ENCODE measurements at regions not wholly inside any gene's neighbourhood (a gene's known extent, or its start where the extent isn't known, plus 50 kb on each side); places are given as distances from the start of the nearest gene placed in this dataset.

- no peak for DNase-seq (ENCODE audit: low spot score)
- H3K27ac Mint-ChIP-seq (ENCODE audit: unreplicated experiment): no peak overlapping the region
- H3K27me3 Mint-ChIP-seq (ENCODE audit: low read depth): no peaks in the 10 kb centered on the region
- no peak overlapping the region for H3K4me3 Mint-ChIP-seq (ENCODE audit: unreplicated experiment)
- H3K4me1 Mint-ChIP-seq (ENCODE audit: low read depth): no peaks in the 10 kb centered on the region
- no peaks in the 10 kb centered on the region for H3K36me3 Mint-ChIP-seq (ENCODE audit: low read depth)
- TF ChIP-seq CTCF (IDR thresholded peaks at IDR 0.05): peak; percentile 83
- no peaks in the 10 kb centered on the region for H3K9me3 Mint-ChIP-seq (ENCODE audit: low read depth)
Observed at GRCh38 chr1:88061492-88062177, 622.4 kb upstream of the PKN2 start.

GRCh38 chr1:88062650-88063153 is 621.4 kb upstream of the PKN2 start:
- Mint-ChIP-seq H3K27ac (ENCODE audit: unreplicated experiment) (no peak overlapping the region), H3K27me3 (ENCODE audit: low read depth) (no peaks in the 10 kb centered on the region), H3K36me3 (ENCODE audit: low read depth) (no peaks in the 10 kb centered on the region), H3K4me3 (ENCODE audit: unreplicated experiment) (no peak overlapping the region), H3K4me1 (ENCODE audit: low read depth) (no peaks in the 10 kb centered on the region), H3K9me3 (ENCODE audit: low read depth) (no peaks in the 10 kb centered on the region)
- DNase-seq (ENCODE audit: low spot score): no peak
- no peak for TF ChIP-seq CTCF (IDR thresholded peaks at IDR 0.05)

- no peaks in the 10 kb centered on the region for H3K27me3 Mint-ChIP-seq (ENCODE audit: low read depth)
- TF ChIP-seq CTCF (IDR thresholded peaks at IDR 0.05): no peak
- no peaks in the 10 kb centered on the region for H3K9me3 Mint-ChIP-seq (ENCODE audit: low read depth)
- no peaks in the 10 kb centered on the region for H3K36me3 Mint-ChIP-seq (ENCODE audit: low read depth)
- no peak overlapping the region for H3K4me3 Mint-ChIP-seq (ENCODE audit: unreplicated experiment)
- no peaks in the 10 kb centered on the region for H3K4me1 Mint-ChIP-seq (ENCODE audit: low read depth)
- H3K27ac Mint-ChIP-seq (ENCODE audit: unreplicated experiment): no peak overlapping the region
- DNase-seq (ENCODE audit: low spot score): no peak
Observed at GRCh38 chr1:88063605-88064004, 620.5 kb upstream of the PKN2 start.

DNA sequence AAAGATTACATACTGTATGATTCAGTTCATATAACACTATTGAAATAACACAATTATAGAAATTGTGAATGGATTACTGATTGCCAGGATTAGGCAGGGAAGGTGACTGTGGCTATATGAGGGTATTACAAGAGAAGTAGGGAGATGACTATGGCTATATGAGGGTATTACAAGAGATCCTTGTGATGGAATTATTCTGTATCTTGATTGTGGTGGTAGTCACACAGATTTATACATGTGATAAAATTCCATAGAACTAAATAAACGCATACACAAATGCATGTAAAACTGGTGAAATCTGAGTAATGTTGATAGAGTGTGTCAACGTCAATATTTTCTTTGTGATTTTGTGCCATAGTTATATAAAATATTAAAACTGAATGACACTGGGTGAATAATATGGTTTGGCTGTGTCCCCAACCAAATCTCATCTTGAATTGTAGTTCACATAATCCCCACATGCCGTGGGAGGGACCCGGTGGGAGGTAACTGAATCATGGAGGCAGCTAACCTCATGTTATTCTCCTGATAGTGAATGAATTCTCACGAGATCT is 615.6 kb upstream of the PKN2 start:
- Mint-ChIP-seq H3K27me3 (ENCODE audit: low read depth) (peaks cover 2% of the 10 kb centered on the region), H3K4me1 (ENCODE audit: low read depth) (no peaks in the 10 kb centered on the region), H3K9me3 (ENCODE audit: low read depth) (no peaks in the 10 kb centered on the region), H3K4me3 (ENCODE audit: unreplicated experiment) (no peak overlapping the region), H3K36me3 (ENCODE audit: low read depth) (no peaks in the 10 kb centered on the region), H3K27ac (ENCODE audit: unreplicated experiment) (no peak overlapping the region)
- TF ChIP-seq CTCF (IDR thresholded peaks at IDR 0.05): no peak
- DNase-seq (ENCODE audit: low spot score): no peak

GRCh38 chr1:88070956-88071355 is 613.1 kb upstream of the PKN2 start:
- no peaks in the 10 kb centered on the region for H3K4me1 Mint-ChIP-seq (ENCODE audit: low read depth)
- no peak for DNase-seq (ENCODE audit: low spot score)
- no peak overlapping the region for H3K4me3 Mint-ChIP-seq (ENCODE audit: unreplicated experiment)
- no peaks in the 10 kb centered on the region for H3K9me3 Mint-ChIP-seq (ENCODE audit: low read depth)
- H3K27ac Mint-ChIP-seq (ENCODE audit: unreplicated experiment): no peak overlapping the region
- no peak for TF ChIP-seq CTCF (IDR thresholded peaks at IDR 0.05)
- H3K27me3 Mint-ChIP-seq (ENCODE audit: low read depth): peaks cover 2% of the 10 kb centered on the region
- no peaks in the 10 kb centered on the region for H3K36me3 Mint-ChIP-seq (ENCODE audit: low read depth)
